ENCODE measurements at regions not wholly inside any gene's neighbourhood (a gene's known extent, or its start where the extent isn't known, plus 50 kb on each side); places are given as distances from the start of the nearest gene placed in this dataset.

- DNase-seq (no peak), FAIRE-seq (no peak)
- no peaks in the 10 kb centered on the region for H3K27me3 ChIP-seq (ENCODE audit: control insufficient read depth, insufficient read depth, low read length)
- H3K36me3 ChIP-seq (ENCODE audit: control insufficient read depth in 2 of 3, insufficient read depth in 3 of 3, low read length in 3 of 3) = no peaks in the 10 kb centered on the region
- no peak overlapping the region for H3K27ac ChIP-seq (ENCODE audit: low read depth in 2 of 2, low read length in 2 of 2)
- intact Hi-C loops (cut with DNase I) = no loop called here
- H3K4me1 ChIP-seq (ENCODE audit: control insufficient read depth in 2 of 3, insufficient read depth in 2 of 3, low read depth in 1 of 3, low read length in 3 of 3) = no peaks in the 10 kb centered on the region
- no peak overlapping the region for H3K9ac ChIP-seq (ENCODE audit: low read length in 3 of 3)
- H3K4me3 ChIP-seq (ENCODE audit: low read length in 3 of 3) = no peak overlapping the region
- H3K9me3 ChIP-seq (ENCODE audit: control insufficient read depth in 2 of 3, insufficient read depth in 1 of 3, low read length in 3 of 3) = no peaks in the 10 kb centered on the region
- no peak for TF ChIP-seq CTCF (IDR thresholded peaks at IDR 0.05; ENCODE audit: borderline replicate concordance, extremely low read depth, insufficient read depth)
Observed at GRCh38 chr4:171674781-171675180, 138.4 kb upstream of the GALNTL6 start.

- TF ChIP-seq CTCF (IDR thresholded peaks at IDR 0.05; ENCODE audit: borderline replicate concordance, extremely low read depth, insufficient read depth) = no peak
- no peaks in the 10 kb centered on the region for H3K27me3 ChIP-seq (ENCODE audit: control insufficient read depth, insufficient read depth, low read length)
- no peak overlapping the region for H3K4me3 ChIP-seq (ENCODE audit: low read length in 3 of 3)
- intact Hi-C loops (cut with DNase I) = no loop called here
- no peak for FAIRE-seq
- no peak overlapping the region for H3K27ac ChIP-seq (ENCODE audit: low read depth in 2 of 2, low read length in 2 of 2)
- no peak overlapping the region for H3K9ac ChIP-seq (ENCODE audit: low read length in 3 of 3)
- no peaks in the 10 kb centered on the region for H3K9me3 ChIP-seq (ENCODE audit: control insufficient read depth in 2 of 3, insufficient read depth in 1 of 3, low read length in 3 of 3)
- H3K36me3 ChIP-seq (ENCODE audit: control insufficient read depth in 2 of 3, insufficient read depth in 3 of 3, low read length in 3 of 3) = no peaks in the 10 kb centered on the region
- no peak for DNase-seq
- no peaks in the 10 kb centered on the region for H3K4me1 ChIP-seq (ENCODE audit: control insufficient read depth in 2 of 3, insufficient read depth in 2 of 3, low read depth in 1 of 3, low read length in 3 of 3)
Observed at GRCh38 chr4:171668403-171668802, 144.8 kb upstream of the GALNTL6 start.

- Histone ChIP-seq H3K4me3 (ENCODE audit: low read length in 3 of 3) (no peak overlapping the region), H3K9me3 (ENCODE audit: control insufficient read depth in 2 of 3, insufficient read depth in 1 of 3, low read length in 3 of 3) (no peaks in the 10 kb centered on the region), H3K9ac (ENCODE audit: low read length in 3 of 3) (no peak overlapping the region), H3K4me1 (ENCODE audit: control insufficient read depth in 2 of 3, insufficient read depth in 2 of 3, low read depth in 1 of 3, low read length in 3 of 3) (no peaks in the 10 kb centered on the region), H3K27ac (ENCODE audit: low read depth in 2 of 2, low read length in 2 of 2) (no peak overlapping the region), H3K27me3 (ENCODE audit: control insufficient read depth, insufficient read depth, low read length) (no peaks in the 10 kb centered on the region), H3K36me3 (ENCODE audit: control insufficient read depth in 2 of 3, insufficient read depth in 3 of 3, low read length in 3 of 3) (no peaks in the 10 kb centered on the region)
- FAIRE-seq (no peak), DNase-seq (no peak)
- intact Hi-C loops (cut with DNase I) = no loop called here
- TF ChIP-seq CTCF (IDR thresholded peaks at IDR 0.05; ENCODE audit: borderline replicate concordance, extremely low read depth, insufficient read depth) = no peak
Observed at GRCh38 chr4:171667906-171668305, 145.3 kb upstream of the GALNTL6 start.

- intact Hi-C loops (cut with DNase I) = no loop called here
- TF ChIP-seq CTCF (IDR thresholded peaks at IDR 0.05; ENCODE audit: borderline replicate concordance, extremely low read depth, insufficient read depth) = no peak
Observed at GRCh38 chr4:171651071-171651470, 162.1 kb upstream of the GALNTL6 start.

More at GRCh38 chr4:171651071-171651470, 162.1 kb upstream of the GALNTL6 start:
- Histone ChIP-seq H3K27ac (ENCODE audit: low read depth in 2 of 2, low read length in 2 of 2) (no peak overlapping the region), H3K4me1 (ENCODE audit: control insufficient read depth in 2 of 3, insufficient read depth in 2 of 3, low read depth in 1 of 3, low read length in 3 of 3) (no peaks in the 10 kb centered on the region), H3K27me3 (ENCODE audit: control insufficient read depth, insufficient read depth, low read length) (no peaks in the 10 kb centered on the region), H3K9me3 (ENCODE audit: control insufficient read depth in 2 of 3, insufficient read depth in 1 of 3, low read length in 3 of 3) (no peaks in the 10 kb centered on the region), H3K4me3 (ENCODE audit: low read length in 3 of 3) (no peak overlapping the region), H3K9ac (ENCODE audit: low read length in 3 of 3) (no peak overlapping the region), H3K36me3 (ENCODE audit: control insufficient read depth in 2 of 3, insufficient read depth in 3 of 3, low read length in 3 of 3) (no peaks in the 10 kb centered on the region)
- DNase-seq (no peak), FAIRE-seq (no peak)

All from kidney (tissue), 13 donors.